ENCODE measurements at regions not wholly inside any gene's neighbourhood (a gene's known extent, or its start where the extent isn't known, plus 50 kb on each side); places are given as distances from the start of the nearest gene placed in this dataset.

DNA sequence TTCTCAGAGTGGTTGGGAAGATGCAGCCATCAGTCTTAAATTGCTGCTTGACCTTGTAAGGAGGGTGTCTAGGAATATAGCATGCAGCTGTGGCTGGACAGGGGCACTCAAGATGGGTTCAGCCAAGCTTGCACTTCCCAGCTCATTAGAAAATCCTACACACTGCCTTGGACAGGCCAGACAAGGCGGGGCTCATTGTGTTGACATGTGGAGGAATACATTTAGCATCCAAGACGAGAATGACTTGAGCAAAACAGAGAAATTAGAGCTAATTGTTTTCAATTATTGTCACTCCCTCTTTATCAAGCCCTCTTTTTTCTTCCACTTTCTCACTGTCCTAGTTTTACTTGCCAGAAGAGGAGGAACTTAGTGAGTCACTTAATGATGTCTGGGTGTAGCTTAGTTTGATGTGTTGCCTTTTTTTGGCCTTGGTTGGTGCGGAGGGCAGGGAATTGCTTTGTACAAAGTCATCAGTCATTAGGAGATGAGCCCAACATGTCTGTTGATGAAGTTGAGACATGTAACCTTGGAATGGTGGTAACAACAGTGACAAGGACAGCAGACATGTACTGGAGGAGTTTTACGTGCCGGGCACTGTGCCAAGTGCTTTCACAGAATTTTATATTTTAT lies 1219.3 kb upstream of the WWC1 start:
- Histone ChIP-seq H3K27me3 (no peaks in the 10 kb centered on the region), H2AFZ (no peak overlapping the region), H3K9me2 (replicated peaks; ENCODE audit: insufficient read depth) (no peaks in the 10 kb centered on the region), H4K20me1 (ENCODE audit: insufficient read depth, poor library complexity, severe bottlenecking) (no peaks in the 10 kb centered on the region), H3K79me2 (no peaks in the 10 kb centered on the region), H3K27ac (no peak overlapping the region), H3K9me3 (ENCODE audit: low read depth) (no peaks in the 10 kb centered on the region), H3K4me3 (no peak overlapping the region), H3K4me2 (no peak overlapping the region), H3K4me1 (ENCODE audit: insufficient read depth) (no peaks in the 10 kb centered on the region), H3K36me3 (replicated peaks; ENCODE audit: insufficient read depth, low read depth) (no peaks in the 10 kb centered on the region)
- TF ChIP-seq EZH2 (IDR thresholded peaks at IDR 0.05; ENCODE audit: borderline replicate concordance): no peak
- no peak for TF ChIP-seq EZH2phosphoT487 (IDR thresholded peaks at IDR 0.05; ENCODE audit: low read depth, severe bottlenecking, unreplicated experiment)
- TF ChIP-seq, protein P1, sequence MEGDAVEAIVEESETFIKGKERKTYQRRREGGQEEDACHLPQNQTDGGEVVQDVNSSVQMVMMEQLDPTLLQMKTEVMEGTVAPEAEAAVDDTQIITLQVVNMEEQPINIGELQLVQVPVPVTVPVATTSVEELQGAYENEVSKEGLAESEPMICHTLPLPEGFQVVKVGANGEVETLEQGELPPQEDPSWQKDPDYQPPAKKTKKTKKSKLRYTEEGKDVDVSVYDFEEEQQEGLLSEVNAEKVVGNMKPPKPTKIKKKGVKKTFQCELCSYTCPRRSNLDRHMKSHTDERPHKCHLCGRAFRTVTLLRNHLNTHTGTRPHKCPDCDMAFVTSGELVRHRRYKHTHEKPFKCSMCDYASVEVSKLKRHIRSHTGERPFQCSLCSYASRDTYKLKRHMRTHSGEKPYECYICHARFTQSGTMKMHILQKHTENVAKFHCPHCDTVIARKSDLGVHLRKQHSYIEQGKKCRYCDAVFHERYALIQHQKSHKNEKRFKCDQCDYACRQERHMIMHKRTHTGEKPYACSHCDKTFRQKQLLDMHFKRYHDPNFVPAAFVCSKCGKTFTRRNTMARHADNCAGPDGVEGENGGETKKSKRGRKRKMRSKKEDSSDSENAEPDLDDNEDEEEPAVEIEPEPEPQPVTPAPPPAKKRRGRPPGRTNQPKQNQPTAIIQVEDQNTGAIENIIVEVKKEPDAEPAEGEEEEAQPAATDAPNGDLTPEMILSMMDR (IDR thresholded peaks at IDR 0.05; ENCODE audit: poor library complexity): no peak
- WGBS (ENCODE audit: low lambda C conversion rate, missing lambda C conversion rate): 87% methylated on average over 5 of the region's 5 CpGs
- no peak for DNase-seq (ENCODE audit: low spot score)

DNA sequence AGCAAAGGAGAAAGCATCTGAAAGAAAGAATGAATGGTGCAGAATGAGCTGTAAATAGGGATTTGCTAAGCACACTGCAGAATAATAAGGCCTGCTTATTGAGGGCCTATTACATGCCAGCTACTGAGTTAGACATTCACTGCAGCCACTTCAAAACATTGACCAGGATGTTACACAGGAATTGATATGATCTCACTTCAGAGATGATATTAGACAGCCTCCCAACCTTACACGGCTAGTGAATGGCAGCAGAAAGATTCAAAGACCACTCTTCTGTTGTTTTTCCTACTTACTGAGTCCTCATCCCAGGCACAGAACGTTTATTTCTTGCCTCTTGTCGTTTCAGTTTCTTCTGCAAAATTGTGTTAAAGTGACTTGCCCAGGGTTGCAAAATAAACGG lies 1209.9 kb upstream of the WWC1 start:
- no peak overlapping the region for H2AFZ ChIP-seq
- WGBS (ENCODE audit: low lambda C conversion rate, missing lambda C conversion rate): 24% methylated on average over 4 of the region's 4 CpGs
- no peaks in the 10 kb centered on the region for H3K4me1 ChIP-seq (ENCODE audit: insufficient read depth)

DNA sequence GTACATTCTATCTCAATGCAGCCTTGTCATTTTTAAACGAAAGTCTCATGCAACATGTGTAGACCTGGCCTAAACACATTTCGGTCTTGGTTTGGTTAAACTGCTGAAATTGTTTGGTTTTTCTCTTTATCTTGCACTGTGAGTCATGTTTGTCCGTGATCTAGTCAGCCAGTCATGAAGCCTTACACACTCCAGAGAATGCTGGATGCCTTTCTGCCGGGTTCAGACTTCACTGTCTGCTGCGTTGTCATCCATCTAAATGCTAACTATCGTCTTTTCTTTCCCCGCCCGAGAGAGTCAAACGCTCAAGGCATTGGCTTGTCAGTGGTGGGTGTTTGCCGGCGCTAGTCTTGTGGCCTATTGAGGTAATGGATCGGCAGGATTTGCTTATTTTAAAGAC lies 1194.6 kb upstream of the WWC1 start:
- H3K4me1 ChIP-seq (ENCODE audit: insufficient read depth): no peaks in the 10 kb centered on the region
- H3K9me2 ChIP-seq (replicated peaks; ENCODE audit: insufficient read depth): no peaks in the 10 kb centered on the region
- H2AFZ ChIP-seq: no peak overlapping the region
- no peaks in the 10 kb centered on the region for H3K36me3 ChIP-seq (replicated peaks; ENCODE audit: insufficient read depth, low read depth)
- no peaks in the 10 kb centered on the region for H3K27me3 ChIP-seq
- H3K4me2 ChIP-seq: peak overlapping the region; percentile 39
- peak; percentile 30 for DNase-seq (ENCODE audit: low spot score)
- no peak overlapping the region for H3K4me3 ChIP-seq
- no peaks in the 10 kb centered on the region for H3K79me2 ChIP-seq
- WGBS (ENCODE audit: low lambda C conversion rate, missing lambda C conversion rate): 53% methylated on average over 12 of the region's 12 CpGs
- TF ChIP-seq EZH2phosphoT487 (IDR thresholded peaks at IDR 0.05; ENCODE audit: low read depth, severe bottlenecking, unreplicated experiment): no peak
- TF ChIP-seq, protein P1 (IDR thresholded peaks at IDR 0.05; ENCODE audit: poor library complexity): no peak
- TF ChIP-seq EZH2 (IDR thresholded peaks at IDR 0.05; ENCODE audit: borderline replicate concordance): no peak
- peak overlapping the region; percentile 40 for H3K27ac ChIP-seq
- no peaks in the 10 kb centered on the region for H3K9me3 ChIP-seq (ENCODE audit: low read depth)
- no peaks in the 10 kb centered on the region for H4K20me1 ChIP-seq (ENCODE audit: insufficient read depth, poor library complexity, severe bottlenecking)

More for the DNA sequence above, 1209.9 kb upstream of the WWC1 start:
- TF ChIP-seq EZH2 (IDR thresholded peaks at IDR 0.05; ENCODE audit: borderline replicate concordance): no peak
- TF ChIP-seq, protein P1 (IDR thresholded peaks at IDR 0.05; ENCODE audit: poor library complexity): no peak
- TF ChIP-seq EZH2phosphoT487 (IDR thresholded peaks at IDR 0.05; ENCODE audit: low read depth, severe bottlenecking, unreplicated experiment): no peak
- Histone ChIP-seq H3K9me2 (replicated peaks; ENCODE audit: insufficient read depth) (no peaks in the 10 kb centered on the region), H3K27ac (no peak overlapping the region), H3K4me2 (no peak overlapping the region), H3K27me3 (no peaks in the 10 kb centered on the region), H3K36me3 (replicated peaks; ENCODE audit: insufficient read depth, low read depth) (no peaks in the 10 kb centered on the region), H3K79me2 (no peaks in the 10 kb centered on the region), H4K20me1 (ENCODE audit: insufficient read depth, poor library complexity, severe bottlenecking) (no peaks in the 10 kb centered on the region), H3K4me3 (no peak overlapping the region), H3K9me3 (ENCODE audit: low read depth) (no peaks in the 10 kb centered on the region)
- no peak for DNase-seq (ENCODE audit: low spot score)

Measured in hepatocyte (in vitro differentiated cells).